ENCODE measurements at regions not wholly inside any gene's neighbourhood (a gene's known extent, or its start where the extent isn't known, plus 50 kb on each side); places are given as distances from the start of the nearest gene placed in this dataset.

DNA sequence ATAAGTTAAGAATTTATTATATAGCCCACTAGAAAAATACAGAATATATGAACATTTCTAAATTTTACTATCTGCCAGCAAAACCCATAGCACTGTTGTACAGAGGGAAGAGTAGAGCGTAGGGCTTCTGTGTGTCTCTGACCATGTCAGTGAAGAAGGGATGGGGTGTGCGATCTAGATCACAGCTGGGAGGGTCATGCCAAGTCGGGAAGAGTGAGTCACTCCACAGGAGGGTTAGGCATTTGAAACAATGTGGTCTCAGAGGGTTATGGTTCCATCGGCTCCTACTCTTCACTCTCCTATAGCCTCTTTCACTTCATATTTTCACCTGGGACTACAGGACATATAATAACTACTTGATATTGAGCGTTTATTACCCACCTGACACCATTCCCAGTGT, 185.1 kb upstream of the DDHD1 start:
- DNase-seq = no peak
- Histone ChIP-seq H3K4me3 (ENCODE audit: low read depth in 2 of 2, low read length in 1 of 2) (no peak overlapping the region), H3K9ac (no peak overlapping the region), H3K79me2 (ENCODE audit: insufficient read depth) (no peaks in the 10 kb centered on the region), H2AFZ (ENCODE audit: low read depth) (no peak overlapping the region), H4K20me1 (ENCODE audit: insufficient read depth) (no peaks in the 10 kb centered on the region), H3K4me2 (no peak overlapping the region), H3K4me1 (ENCODE audit: control insufficient read depth in 1 of 2, insufficient read depth in 2 of 2, low read depth in 1 of 2, low read length in 1 of 2) (no peaks in the 10 kb centered on the region), H3K27ac (ENCODE audit: low read depth in 2 of 2, low read length in 1 of 2) (no peak overlapping the region), H3K9me2 (no peaks in the 10 kb centered on the region), H3F3A (replicated peaks; ENCODE audit: insufficient read depth) (no peaks in the 10 kb centered on the region), H3K9me3 (no peaks in the 10 kb centered on the region), H3K27me3 (ENCODE audit: insufficient read depth) (no peaks in the 10 kb centered on the region), H3K36me3 (replicated peaks in 1 of 2; ENCODE audit: control insufficient read depth in 1 of 2, insufficient read depth in 2 of 2, low read length in 1 of 2) (no peaks in the 10 kb centered on the region)
- POLR2A ChIA-PET = no interaction called here
- WGBS (ENCODE audit: low lambda C conversion rate) = 48% methylated on average over 5 of the region's 5 CpGs
- TF ChIP-seq POLR2AphosphoS5 (IDR thresholded peaks at IDR 0.05; ENCODE audit: low read depth, low read length) = no peak
- no peak for TF ChIP-seq TCF12 (IDR thresholded peaks at IDR 0.05)
- no peak for TF ChIP-seq NRF1 (IDR thresholded peaks at IDR 0.05; ENCODE audit: low read depth, low read length)
- TF ChIP-seq, protein P1, sequence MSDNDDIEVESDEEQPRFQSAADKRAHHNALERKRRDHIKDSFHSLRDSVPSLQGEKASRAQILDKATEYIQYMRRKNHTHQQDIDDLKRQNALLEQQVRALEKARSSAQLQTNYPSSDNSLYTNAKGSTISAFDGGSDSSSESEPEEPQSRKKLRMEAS (IDR thresholded peaks at IDR 0.05; ENCODE audit: low read depth) = no peak
- CTCF ChIA-PET = interaction anchor here (1.3 kb wide), 2 partner anchors 13 to 43 kb away, joined by 3 read pairs; no protein-coding TSS in a partner anchor

DNA sequence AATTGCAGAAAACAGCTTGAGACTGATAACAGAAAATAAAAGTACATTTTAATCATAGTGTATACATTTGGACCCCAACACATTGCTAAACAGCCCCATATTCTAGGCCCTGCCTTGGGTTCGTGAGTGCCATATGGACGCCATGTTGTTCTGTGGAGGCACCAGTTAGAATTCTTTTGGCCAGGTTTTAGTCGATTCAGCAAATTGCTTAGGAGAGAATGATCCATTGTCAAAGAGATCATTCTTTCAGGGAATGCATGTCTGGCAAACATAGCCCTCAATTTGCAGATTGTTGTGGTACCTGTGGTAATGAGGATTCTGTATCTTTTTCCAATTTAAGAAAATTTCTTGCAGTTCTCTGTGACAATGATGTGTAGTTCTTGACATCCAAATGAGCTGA, 183.6 kb upstream of the DDHD1 start:
- H3K9me2 ChIP-seq = no peaks in the 10 kb centered on the region
- H3K9me3 ChIP-seq = no peaks in the 10 kb centered on the region
- H3K79me2 ChIP-seq (ENCODE audit: insufficient read depth) = no peaks in the 10 kb centered on the region
- H3K27ac ChIP-seq (ENCODE audit: low read depth in 2 of 2, low read length in 1 of 2) = no peak overlapping the region
- no peaks in the 10 kb centered on the region for H3K4me1 ChIP-seq (ENCODE audit: control insufficient read depth in 1 of 2, insufficient read depth in 2 of 2, low read depth in 1 of 2, low read length in 1 of 2)
- no peaks in the 10 kb centered on the region for H3F3A ChIP-seq (replicated peaks; ENCODE audit: insufficient read depth)
- DNase-seq = no peak
- no peaks in the 10 kb centered on the region for H4K20me1 ChIP-seq (ENCODE audit: insufficient read depth)
- H3K4me2 ChIP-seq = no peak overlapping the region
- no peaks in the 10 kb centered on the region for H3K36me3 ChIP-seq (replicated peaks in 1 of 2; ENCODE audit: control insufficient read depth in 1 of 2, insufficient read depth in 2 of 2, low read length in 1 of 2)
- H3K4me3 ChIP-seq (ENCODE audit: low read depth in 2 of 2, low read length in 1 of 2) = no peak overlapping the region
- no peak overlapping the region for H2AFZ ChIP-seq (ENCODE audit: low read depth)
- WGBS (ENCODE audit: low lambda C conversion rate) = 44% methylated on average over 3 of the region's 3 CpGs
- POLR2A ChIA-PET = no interaction called here
- H3K9ac ChIP-seq = no peak overlapping the region
- no peaks in the 10 kb centered on the region for H3K27me3 ChIP-seq (ENCODE audit: insufficient read depth)
- CTCF ChIA-PET = no interaction called here
- TF ChIP-seq TEAD4 (IDR thresholded peaks at IDR 0.05; ENCODE audit: borderline replicate concordance, insufficient read depth) (no peak), RFX5 (IDR thresholded peaks at IDR 0.05; ENCODE audit: low read length) (no peak), RAD21 (IDR thresholded peaks at IDR 0.05; ENCODE audit: low read length) (no peak), ZBTB33 (IDR thresholded peaks at IDR 0.05; ENCODE audit: borderline replicate concordance, low read depth) (no peak), CTCF (IDR thresholded peaks at IDR 0.05) (no peak), USF2 (IDR thresholded peaks at IDR 0.05; ENCODE audit: borderline replicate concordance, low read depth, low read length) (no peak), TCF12 (IDR thresholded peaks at IDR 0.05) (no peak), TAF1 (IDR thresholded peaks at IDR 0.05; ENCODE audit: borderline replicate concordance, low read depth, low read length) (no peak), RXRA (IDR thresholded peaks at IDR 0.05; ENCODE audit: borderline replicate concordance, low read depth) (no peak)
